IMR-90 (cell line): ENCODE measurements at regions not wholly inside any gene's neighbourhood (a gene's known extent, or its start where the extent isn't known, plus 50 kb on each side); places are given as distances from the start of the nearest gene placed in this dataset.

Source experiments
- ATAC-seq: fragments of 200-7000 bp; cut with Tn5 transposase; 2 replicates; pipeline ENCODE4 v1.9.1; 2020; ENCODE audit warnings: low read depth, mild to moderate bottlenecking, moderate library complexity
- BruUV-seq: library from RNA; stranded (reverse); fragments of 400-500 nt; replicated peaks from 2 replicates; lab custom pipeline; 2021; lab: Mats Ljungman, UMichigan
- CTCF ChIA-PET: fragments of 300-600 bp; formaldehyde crosslinking; extraction: SDS; loops from one replicate; lab custom pipeline; 2021; ENCODE audit warnings: antibody characterized with exemption; lab: Yijun Ruan, JAX
- POLR2A ChIA-PET: fragments of 300-600 bp; sonication (Branson Sonifier 250); formaldehyde crosslinking; loops from one replicate; lab custom pipeline; 2022; ENCODE audit warnings: antibody characterized with exemption; ENCODE audit not compliant: unreplicated experiment; lab: Charles Lee
- DNase-seq: peaks from one replicate; pipeline ENCODE4 v3.0.0; 2013
- H2AFZ ChIP-seq: replicated peaks from 2 replicates; pipeline ENCODE3; 2013; ENCODE audit warnings: low read length, mild to moderate bottlenecking; ENCODE audit not compliant: poor library complexity
- H2AK5ac ChIP-seq: 2 replicates; pipeline ENCODE4 v1.6.1; 2013; ENCODE audit warnings: low read depth, low read length, inconsistent platforms
- H2AK9ac ChIP-seq: replicated peaks from 2 replicates; pipeline ENCODE3; 2013; ENCODE audit warnings: mild to moderate bottlenecking, low read depth, low read length, moderate library complexity; ENCODE audit not compliant: poor library complexity
- H2BK120ac ChIP-seq: 2 replicates; pipeline ENCODE4 v1.6.1; 2013; ENCODE audit warnings: low read depth, low read length, inconsistent platforms
- H2BK15ac ChIP-seq: 3 replicates; pipeline ENCODE4 v1.6.1; 2013; ENCODE audit warnings: low read depth, low read length, inconsistent platforms
- H2BK20ac ChIP-seq: 2 replicates; pipeline ENCODE4 v1.6.1; 2013; ENCODE audit warnings: low read depth, mild to moderate bottlenecking, inconsistent platforms, low read length, moderate library complexity
- H2BK5ac ChIP-seq: 2 replicates; pipeline ENCODE4 v1.6.1; 2013; ENCODE audit warnings: mild to moderate bottlenecking, low read depth, low read length, inconsistent platforms; ENCODE audit not compliant: poor library complexity, severe bottlenecking
- H3K14ac ChIP-seq: replicated peaks from 2 replicates; pipeline ENCODE4 v1.6.1; 2013; ENCODE audit warnings: low read depth, low read length, inconsistent platforms
- H3K18ac ChIP-seq: 2 replicates; pipeline ENCODE4 v1.6.1; 2013; ENCODE audit warnings: low read depth, low read length, control low read depth
- H3K23ac ChIP-seq: 2 replicates; pipeline ENCODE4 v1.6.1; 2013; ENCODE audit warnings: low read depth, low read length, inconsistent platforms
- H3K27ac ChIP-seq: 2 replicates; pipeline ENCODE4 v1.5.1; 2013; ENCODE audit warnings: mild to moderate bottlenecking, control low read depth, low read length; ENCODE audit not compliant: insufficient read depth
- H3K27me3 ChIP-seq: 2 replicates; pipeline ENCODE4 v1.6.1; 2013; ENCODE audit warnings: low read length; ENCODE audit not compliant: control insufficient read depth, insufficient read depth
- H3K36me3 ChIP-seq: 2 replicates; pipeline ENCODE4 v1.6.1; 2013; ENCODE audit warnings: low read length, mixed read lengths; ENCODE audit not compliant: control insufficient read depth, insufficient read depth
- H3K4ac ChIP-seq: 2 replicates; pipeline ENCODE4 v1.6.1; 2013; ENCODE audit warnings: low read depth, low read length, inconsistent platforms
- H3K4me1 ChIP-seq: 2 replicates; pipeline ENCODE4 v1.6.1; 2013; ENCODE audit warnings: low read length, mixed read lengths; ENCODE audit not compliant: control insufficient read depth, insufficient read depth
- H3K4me2 ChIP-seq: 2 replicates; pipeline ENCODE4 v1.6.1; 2013; ENCODE audit warnings: low read depth, mild to moderate bottlenecking, control low read depth, low read length, moderate library complexity
- H3K4me3 ChIP-seq: 2 replicates; pipeline ENCODE4 v1.5.1; 2013; ENCODE audit warnings: low read depth, mild to moderate bottlenecking, control low read depth, low read length, moderate library complexity; ENCODE audit not compliant: insufficient read depth
- H3K56ac ChIP-seq: 2 replicates; pipeline ENCODE4 v1.6.1; 2013; ENCODE audit warnings: low read length, inconsistent platforms; ENCODE audit not compliant: insufficient read depth; ENCODE audit errors: extremely low read depth
- H3K79me1 ChIP-seq, 2 experiments: 2 replicates each; pipeline ENCODE4 v1.6.1; 2013; ENCODE audit warnings: low read length in 2 of 2, inconsistent platforms in 1 of 2, low read depth in 1 of 2
- H3K9ac ChIP-seq: 2 replicates; pipeline ENCODE4 v1.6.1; 2013; ENCODE audit warnings: low read depth, low read length, control low read depth
- H3K9me1 ChIP-seq: 2 replicates; pipeline ENCODE4 v1.6.1; 2013; ENCODE audit warnings: low read length, inconsistent platforms; ENCODE audit not compliant: insufficient read depth
- H3K9me3 ChIP-seq: 2 replicates; pipeline ENCODE4 v1.6.1; 2013; ENCODE audit warnings: low read length; ENCODE audit not compliant: control insufficient read depth, insufficient read depth
- H4K20me1 ChIP-seq: 2 replicates; pipeline ENCODE4 v1.6.1; 2013; ENCODE audit warnings: low read length, inconsistent platforms; ENCODE audit not compliant: insufficient read depth
- H4K5ac ChIP-seq: 2 replicates; pipeline ENCODE4 v1.6.1; 2013; ENCODE audit warnings: mild to moderate bottlenecking, low read depth, low read length, control low read depth
- H4K8ac ChIP-seq, 2 experiments: 2 replicates each; pipeline ENCODE4 v1.6.1; 2013; ENCODE audit warnings: low read depth in 2 of 2, low read length in 2 of 2, control low read depth in 1 of 2, inconsistent platforms in 1 of 2
- H4K91ac ChIP-seq: 2 replicates; pipeline ENCODE4 v1.6.1; 2013; ENCODE audit warnings: low read depth, low read length, inconsistent platforms; ENCODE audit not compliant: insufficient read depth
- BHLHE40 ChIP-seq: fragments of 150-350 bp; IDR thresholded peaks from 2 replicates; pipeline ENCODE4 v1.6.1; 2016; ENCODE audit warnings: mild to moderate bottlenecking, low read depth, low read length
- CEBPB ChIP-seq: IDR thresholded peaks from 2 replicates; pipeline ENCODE4 v1.6.1; 2012; ENCODE audit warnings: low read depth, low read length, improper control_type of control experiment
- CHD1 ChIP-seq: IDR thresholded peaks from 2 replicates; pipeline ENCODE4 v1.6.1; 2012; ENCODE audit warnings: low read depth, low read length, improper control_type of control experiment
- FOS ChIP-seq: fragments of 150-350 bp; IDR thresholded peaks from 2 replicates; pipeline ENCODE4 v1.6.1; 2016; ENCODE audit warnings: low read depth, low read length
- MAFK ChIP-seq: IDR thresholded peaks from 2 replicates; pipeline ENCODE4 v1.6.1; 2012; ENCODE audit warnings: low read depth, low read length, improper control_type of control experiment
- MAZ ChIP-seq: IDR thresholded peaks from 2 replicates; pipeline ENCODE4 v1.6.1; 2012; ENCODE audit warnings: low read depth, mild to moderate bottlenecking, low read length, improper control_type of control experiment, moderate library complexity, borderline replicate concordance
- MXI1 ChIP-seq: IDR thresholded peaks from 2 replicates; pipeline ENCODE4 v1.6.1; 2012; ENCODE audit warnings: low read depth, mild to moderate bottlenecking, low read length, moderate library complexity, borderline replicate concordance
- POLR2A ChIP-seq: IDR thresholded peaks from 2 replicates; pipeline ENCODE4 v1.6.1; 2012; ENCODE audit warnings: mild to moderate bottlenecking, low read depth, low read length
- RAD21 ChIP-seq: IDR thresholded peaks from 2 replicates; pipeline ENCODE4 v1.6.1; 2012; ENCODE audit warnings: low read length, improper control_type of control experiment
- RCOR1 ChIP-seq: IDR thresholded peaks from 2 replicates; pipeline ENCODE4 v1.6.1; 2012; ENCODE audit warnings: mild to moderate bottlenecking, low read length, improper control_type of control experiment; ENCODE audit not compliant: insufficient replicate concordance
- RFX5 ChIP-seq: IDR thresholded peaks from 2 replicates; pipeline ENCODE4 v1.8.0; 2012; ENCODE audit warnings: low read depth, mild to moderate bottlenecking, low read length, moderate library complexity
- SMC3 ChIP-seq: fragments of 150-350 bp; IDR thresholded peaks from 2 replicates; pipeline ENCODE4 v1.6.1; 2016; ENCODE audit warnings: low read depth, mild to moderate bottlenecking, antibody characterized with exemption, low read length, moderate library complexity
- WGBS, 2 experiments: methylation state at CpG; one replicate each; pipeline versions ENCODE4 v1.1.5 to v1.1.7; 2013; ENCODE audit warnings: missing lambda C conversion rate in 2 of 2; ENCODE audit not compliant: insufficient read length in 1 of 2; ENCODE audit errors: extremely low coverage in 2 of 2; 5-methylcytosine and 5-hydroxymethylcytosine counted together
- dilution Hi-C: fragments of 300-500 bp; cut with HindIII; formaldehyde crosslinking; loops from one replicate; pipeline ENCODE4 v1.14.3; 2018; ENCODE audit warnings: low sequenced_read_pairs; ENCODE audit not compliant: unreplicated experiment
- in situ Hi-C: fragments of 300-500 bp; cut with MboI; formaldehyde crosslinking; loops from 3 replicates; pipeline ENCODE4 v1.14.3; 2019; ENCODE audit warnings: low sequenced_read_pairs, inconsistent platforms, mixed read lengths
- intact Hi-C: fragments of 100-400 bp; cut with micrococcal nuclease; formaldehyde crosslinking; loops from 2 replicates; pipeline ENCODE4 v1.10.0; 2022
- TF ChIP-seq, protein P1 (sequence below): conservative IDR thresholded peaks from 2 replicates; pipeline ENCODE4 v1.5.1; 2012; ENCODE audit warnings: mild to moderate bottlenecking, low read depth, low read length, improper control_type of control experiment
- TF ChIP-seq, protein P2 (sequence below): fragments of 150-350 bp; IDR thresholded peaks from 2 replicates; pipeline ENCODE4 v1.6.1; 2016; ENCODE audit warnings: low read depth, mild to moderate bottlenecking, low read length, moderate library complexity, borderline replicate concordance

GRCh38 chr9:23962101-23962500 lies 136.1 kb upstream of the ELAVL2 start:
- ChIA-PET POLR2A (no interaction called here), CTCF (no interaction called here)
- Histone ChIP-seq H3K18ac (no peak overlapping the region), H2AK9ac (no peak overlapping the region), H3K4me3 (no peak overlapping the region), H4K91ac (no peak overlapping the region), H4K20me1 (no peaks in the 10 kb centered on the region), H3K4me1 (no peaks in the 10 kb centered on the region), H3K23ac (no peak overlapping the region), H2BK15ac (no peak overlapping the region), H2BK120ac (no peak overlapping the region), H3K27me3 (no peaks in the 10 kb centered on the region), H2BK5ac (no peak overlapping the region), H2BK20ac (no peak overlapping the region), H3K56ac (no peak overlapping the region), H3K9me3 (peaks cover 8% of the 10 kb centered on the region; the same call in 1 of the 2 replicates), H3K4ac (no peak overlapping the region), H3K14ac (no peak overlapping the region), H4K5ac (no peak overlapping the region), H3K79me1 (no peaks in the 10 kb centered on the region), H4K8ac (no peak overlapping the region), H3K4me2 (no peak overlapping the region), H3K36me3 (no peaks in the 10 kb centered on the region), H3K9me1 (no peaks in the 10 kb centered on the region), H2AK5ac (no peak overlapping the region), H3K27ac (no peak overlapping the region), H2AFZ (no peak overlapping the region), H3K9ac (no peak overlapping the region)
- no CpG with 5 or more reads among the region's 2 CpGs for WGBS, 2 experiments
- intact Hi-C loops (no loop called here), in situ Hi-C loops (no loop called here), dilution Hi-C loops (no loop called here)
- TF ChIP-seq SMC3 (no peak), RFX5 (no peak), RCOR1 (no peak), MXI1 (no peak), BHLHE40 (no peak), RAD21 (no peak), MAFK (no peak), MAZ (no peak), CHD1 (no peak), FOS (no peak), POLR2A (no peak), CEBPB (no peak)
- TF ChIP-seq, protein P1, sequence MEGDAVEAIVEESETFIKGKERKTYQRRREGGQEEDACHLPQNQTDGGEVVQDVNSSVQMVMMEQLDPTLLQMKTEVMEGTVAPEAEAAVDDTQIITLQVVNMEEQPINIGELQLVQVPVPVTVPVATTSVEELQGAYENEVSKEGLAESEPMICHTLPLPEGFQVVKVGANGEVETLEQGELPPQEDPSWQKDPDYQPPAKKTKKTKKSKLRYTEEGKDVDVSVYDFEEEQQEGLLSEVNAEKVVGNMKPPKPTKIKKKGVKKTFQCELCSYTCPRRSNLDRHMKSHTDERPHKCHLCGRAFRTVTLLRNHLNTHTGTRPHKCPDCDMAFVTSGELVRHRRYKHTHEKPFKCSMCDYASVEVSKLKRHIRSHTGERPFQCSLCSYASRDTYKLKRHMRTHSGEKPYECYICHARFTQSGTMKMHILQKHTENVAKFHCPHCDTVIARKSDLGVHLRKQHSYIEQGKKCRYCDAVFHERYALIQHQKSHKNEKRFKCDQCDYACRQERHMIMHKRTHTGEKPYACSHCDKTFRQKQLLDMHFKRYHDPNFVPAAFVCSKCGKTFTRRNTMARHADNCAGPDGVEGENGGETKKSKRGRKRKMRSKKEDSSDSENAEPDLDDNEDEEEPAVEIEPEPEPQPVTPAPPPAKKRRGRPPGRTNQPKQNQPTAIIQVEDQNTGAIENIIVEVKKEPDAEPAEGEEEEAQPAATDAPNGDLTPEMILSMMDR = no peak
- TF ChIP-seq, protein P2, sequence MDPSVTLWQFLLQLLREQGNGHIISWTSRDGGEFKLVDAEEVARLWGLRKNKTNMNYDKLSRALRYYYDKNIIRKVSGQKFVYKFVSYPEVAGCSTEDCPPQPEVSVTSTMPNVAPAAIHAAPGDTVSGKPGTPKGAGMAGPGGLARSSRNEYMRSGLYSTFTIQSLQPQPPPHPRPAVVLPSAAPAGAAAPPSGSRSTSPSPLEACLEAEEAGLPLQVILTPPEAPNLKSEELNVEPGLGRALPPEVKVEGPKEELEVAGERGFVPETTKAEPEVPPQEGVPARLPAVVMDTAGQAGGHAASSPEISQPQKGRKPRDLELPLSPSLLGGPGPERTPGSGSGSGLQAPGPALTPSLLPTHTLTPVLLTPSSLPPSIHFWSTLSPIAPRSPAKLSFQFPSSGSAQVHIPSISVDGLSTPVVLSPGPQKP = no peak
- ATAC-seq (no peak), DNase-seq (no peak)
- no TSS peak for BruUV-seq
